Stromal cell of bone marrow (primary cell): ENCODE measurements at regions not wholly inside any gene's neighbourhood (a gene's known extent, or its start where the extent isn't known, plus 50 kb on each side); places are given as distances from the start of the nearest gene placed in this dataset.
"Not testable (repeated sequence)": the region's sequence is repeated elsewhere in the genome, so short reads cannot be mapped to it uniquely, and the experiment has no call there.

Source experiments
- DNase-seq: peaks from one replicate; pipeline ENCODE4 v3.0.0-alpha.2; 2012; ENCODE audit warnings: low read depth

DNA sequence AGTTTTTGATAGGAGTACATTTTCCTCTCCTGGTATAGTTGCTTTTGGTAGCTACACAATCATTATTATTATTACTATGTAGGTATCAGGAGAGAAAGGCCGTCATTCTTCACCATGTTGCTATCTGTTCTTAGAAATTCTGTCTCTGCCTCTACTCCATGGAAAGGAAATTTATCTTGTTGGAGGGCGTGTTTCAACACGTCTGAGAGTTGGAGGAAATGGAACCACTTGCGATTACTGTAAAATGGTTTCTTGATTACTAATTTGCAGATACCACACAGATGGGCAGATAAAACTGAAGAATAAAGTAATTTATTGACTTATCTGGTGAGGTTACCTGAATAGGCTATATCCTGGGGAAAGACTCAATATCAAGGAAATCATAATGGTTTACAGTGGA lies 488.4 kb downstream of the NR2F2 start:
- DNase-seq: no peak

DNA sequence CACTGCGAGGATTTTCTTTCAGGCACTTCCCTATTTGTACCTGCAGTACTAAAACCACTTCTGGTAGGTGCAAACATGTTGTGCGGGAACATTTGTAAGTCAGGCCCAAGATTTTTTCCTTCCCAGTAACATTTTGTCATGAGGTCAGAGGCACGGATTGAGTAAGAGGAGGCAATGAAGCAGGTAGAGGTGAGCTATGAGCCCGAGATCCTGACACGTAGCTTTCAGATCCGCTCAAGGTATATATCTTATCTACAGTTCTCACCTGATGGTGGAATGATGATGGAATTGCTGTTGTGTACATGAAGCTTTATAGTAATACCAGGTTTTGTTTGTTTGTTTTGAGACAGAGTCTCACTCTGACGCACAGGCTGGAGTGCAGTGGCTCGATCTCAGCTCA lies 497.5 kb downstream of the NR2F2 start:
- DNase-seq: no peak

- no peak for DNase-seq
Measured at GRCh38 chr15:96837241-96837970, 506.9 kb downstream of the NR2F2 start.

DNA sequence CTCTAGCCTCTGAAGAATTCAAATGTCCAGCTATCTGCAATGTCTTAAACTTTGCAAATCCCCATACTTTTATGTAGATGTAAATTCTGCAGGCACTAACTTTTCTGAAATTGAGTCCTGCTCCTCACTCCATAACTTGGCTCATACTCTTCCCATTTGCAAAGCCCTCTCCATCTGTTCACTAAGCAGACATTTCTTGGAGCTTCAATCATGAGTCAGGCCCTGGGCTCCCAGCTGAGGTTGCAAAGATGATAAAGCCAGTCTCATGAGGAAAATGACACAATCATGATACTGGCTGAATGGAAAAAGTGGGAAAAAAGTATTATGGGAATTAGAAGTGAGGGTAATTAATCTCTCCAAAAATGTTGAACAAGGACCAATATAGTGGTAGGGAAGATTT lies 507.6 kb downstream of the NR2F2 start:
- DNase-seq: no peak

DNA sequence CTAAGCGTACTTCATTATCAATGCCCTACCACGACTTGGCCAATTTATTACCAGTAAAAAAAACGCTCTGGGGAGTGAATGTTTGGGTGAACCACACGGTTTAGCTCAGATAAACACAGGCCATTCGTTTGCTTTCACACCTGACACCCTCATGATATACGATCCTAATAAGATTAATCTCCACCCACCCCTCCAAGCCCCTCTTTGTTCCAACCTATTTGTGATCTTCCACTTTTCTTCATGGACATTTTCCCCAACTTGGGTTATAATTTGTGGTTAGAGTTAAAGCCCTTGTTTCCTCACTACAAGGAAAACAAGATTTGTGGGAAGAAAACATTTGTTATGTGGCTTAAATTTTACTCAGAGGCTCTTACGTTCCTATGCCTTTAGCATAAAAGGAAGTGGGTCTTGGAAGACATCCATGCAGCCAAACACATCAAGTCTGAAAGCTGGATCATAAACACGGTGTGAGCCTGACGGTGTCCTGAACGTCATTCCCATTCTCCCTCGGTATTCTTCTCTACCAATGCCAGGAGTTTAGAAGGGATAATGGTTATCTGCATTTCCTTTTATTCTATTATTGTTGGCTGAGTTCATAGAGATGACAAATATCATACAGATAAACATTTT lies 518.9 kb downstream of the NR2F2 start:
- no peak for DNase-seq

- DNase-seq: peak; percentile 48
Measured at GRCh38 chr15:96851613-96852012, 521.1 kb downstream of the NR2F2 start.

DNA sequence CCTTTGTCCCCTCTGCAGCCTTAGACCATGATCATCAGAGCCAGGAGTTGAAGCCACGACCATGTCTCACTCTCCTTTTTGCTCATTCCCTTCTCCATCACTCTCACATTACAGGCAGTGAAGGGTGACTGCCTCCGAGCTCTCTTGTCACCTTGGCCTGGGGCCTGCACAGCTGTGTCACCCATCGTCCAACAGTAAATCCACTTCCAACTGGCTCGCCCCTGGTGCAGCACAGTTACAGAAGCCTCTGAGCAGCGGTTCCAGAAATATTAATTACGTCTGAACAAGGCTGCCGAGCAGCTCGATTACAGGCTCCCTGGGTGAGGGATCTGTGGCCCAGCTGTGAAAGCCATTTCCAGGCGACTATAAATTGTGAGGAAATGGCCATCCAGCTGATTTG lies 528.2 kb downstream of the NR2F2 start:
- DNase-seq: no peak

DNA sequence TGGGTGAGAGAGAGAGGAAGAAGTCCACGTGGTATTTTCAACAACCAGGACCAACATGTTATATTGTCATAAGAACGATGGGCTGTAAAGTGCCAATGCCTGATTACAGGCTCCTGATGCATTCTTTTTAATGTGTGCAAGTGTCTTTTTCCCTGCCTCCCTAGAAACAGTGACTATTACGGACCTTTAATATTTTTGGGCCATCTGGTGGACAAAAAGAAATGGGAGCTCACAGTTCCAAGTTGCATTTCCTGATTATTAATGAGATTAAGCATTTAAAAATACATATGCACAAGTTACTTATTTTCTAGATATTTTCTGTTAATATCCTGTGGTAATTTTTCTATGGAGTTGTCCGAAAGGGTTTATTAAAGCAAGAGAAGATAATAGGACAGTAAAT lies 530.2 kb downstream of the NR2F2 start:
- no peak for DNase-seq

- DNase-seq: no peak
Measured at GRCh38 chr15:96867992-96868391, 537.5 kb downstream of the NR2F2 start.

DNA sequence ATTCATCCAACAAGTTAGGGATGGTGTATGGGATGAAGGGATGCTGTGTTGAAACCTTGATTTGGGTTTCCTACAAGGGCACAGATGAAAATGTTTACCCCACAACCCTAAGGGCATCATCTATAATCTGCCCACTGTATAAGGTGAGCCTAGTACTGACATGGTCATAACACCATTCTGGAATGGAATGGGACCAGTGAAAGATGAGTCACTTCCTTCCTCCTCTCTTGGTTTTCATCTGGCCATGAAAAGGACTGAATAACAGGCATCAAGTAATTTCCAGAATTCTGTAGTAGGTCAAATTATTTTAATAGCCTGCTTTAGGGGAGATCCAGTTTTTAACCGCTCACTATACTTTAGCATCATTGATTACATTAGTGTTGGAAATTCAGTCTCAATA lies 538.6 kb downstream of the NR2F2 start:
- DNase-seq: no peak

- DNase-seq: no peak
Measured at GRCh38 chr15:96869790-96870189, 539.3 kb downstream of the NR2F2 start.

DNA sequence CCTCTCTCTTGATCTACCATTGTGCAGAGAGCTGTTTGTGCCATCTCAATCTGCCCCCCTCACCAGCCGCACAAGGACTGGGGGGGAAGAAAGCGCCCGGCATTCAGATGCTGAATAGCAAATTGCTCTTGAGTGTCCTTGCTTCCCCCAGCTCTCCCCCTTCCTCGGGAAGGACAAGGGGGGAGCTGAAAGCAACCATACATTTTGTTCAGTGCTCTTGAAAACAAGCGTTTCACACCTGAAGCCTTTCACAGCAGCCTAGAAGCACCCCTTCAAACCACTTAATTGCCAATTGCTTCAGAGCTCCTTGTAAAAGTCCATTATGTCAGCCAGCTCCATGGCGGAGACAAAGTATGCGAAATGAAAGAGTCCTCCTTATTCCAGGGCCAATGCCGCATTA lies 540.1 kb downstream of the NR2F2 start:
- DNase-seq: no peak

DNA sequence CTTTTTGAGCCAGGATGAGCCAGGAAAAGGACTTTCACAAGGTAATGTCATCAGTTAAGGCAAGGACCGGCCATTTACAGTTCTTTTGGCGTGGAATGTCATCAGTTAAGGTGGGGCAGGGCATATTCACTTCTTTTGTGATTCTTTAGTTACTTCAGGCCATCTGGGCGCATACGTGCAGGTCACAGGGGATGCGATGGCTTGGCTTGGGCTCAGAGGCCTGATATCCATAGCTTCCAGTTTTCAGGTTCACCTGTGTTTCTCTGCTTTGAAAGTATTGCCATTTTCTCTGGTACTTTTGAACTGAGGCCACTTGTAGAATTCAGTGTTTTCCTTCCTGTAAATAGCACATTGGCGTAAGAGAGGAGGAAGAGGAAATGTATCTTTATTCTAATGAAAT lies 546.9 kb downstream of the NR2F2 start:
- not testable (repeated sequence) for DNase-seq

DNA sequence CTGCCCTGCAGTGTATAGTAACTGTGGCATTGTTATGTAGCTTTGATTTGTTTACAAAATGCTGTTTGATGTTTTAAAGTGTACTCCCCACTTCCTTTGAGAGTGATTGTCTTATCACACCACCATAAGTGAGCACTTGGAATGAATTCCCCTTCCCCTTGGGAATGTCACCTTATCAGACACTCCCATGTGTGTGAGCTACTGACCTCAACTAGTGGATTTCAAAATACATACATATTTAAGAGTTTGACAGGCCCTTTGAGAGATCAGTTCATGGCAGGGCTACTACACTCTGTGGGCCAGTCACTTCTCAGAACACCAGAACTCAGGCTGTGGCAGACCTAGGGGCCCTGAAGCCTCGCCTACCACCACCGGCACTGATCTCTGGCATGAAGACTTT lies 547.6 kb downstream of the NR2F2 start:
- DNase-seq: no peak

DNA sequence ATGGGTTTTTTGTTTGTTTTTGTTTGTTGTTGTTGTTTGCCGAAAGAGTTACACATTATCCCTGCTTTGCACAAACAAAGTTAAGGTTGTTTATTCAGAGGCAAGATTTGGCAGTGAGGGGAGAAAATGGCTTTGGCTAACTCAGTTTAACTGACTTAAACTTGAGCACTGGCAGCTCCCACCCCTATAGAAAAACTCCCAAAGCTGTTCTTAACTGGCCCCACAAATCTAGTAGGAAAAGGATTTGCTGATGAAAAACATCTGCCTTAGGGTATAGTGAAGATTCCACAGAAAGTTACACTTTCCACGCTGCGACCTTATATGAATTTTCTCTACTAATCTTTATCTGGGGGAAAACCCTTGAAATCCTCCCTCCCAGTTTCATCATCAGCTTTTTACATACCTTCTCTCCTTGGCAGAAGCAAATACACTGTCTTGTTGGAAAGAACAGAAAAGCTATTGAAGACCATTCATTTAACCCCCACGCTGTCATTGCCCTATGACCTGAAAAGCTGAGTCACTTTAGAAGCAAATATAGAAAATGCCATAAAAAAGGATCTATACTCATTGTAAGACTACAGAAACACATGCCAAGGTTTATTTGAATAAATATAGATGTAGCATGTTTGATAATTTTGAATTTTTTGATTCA lies 551.7 kb downstream of the NR2F2 start:
- DNase-seq: no peak

- DNase-seq: peak; percentile 18
Measured at GRCh38 chr15:96887730-96888129, 557.2 kb downstream of the NR2F2 start.

DNA sequence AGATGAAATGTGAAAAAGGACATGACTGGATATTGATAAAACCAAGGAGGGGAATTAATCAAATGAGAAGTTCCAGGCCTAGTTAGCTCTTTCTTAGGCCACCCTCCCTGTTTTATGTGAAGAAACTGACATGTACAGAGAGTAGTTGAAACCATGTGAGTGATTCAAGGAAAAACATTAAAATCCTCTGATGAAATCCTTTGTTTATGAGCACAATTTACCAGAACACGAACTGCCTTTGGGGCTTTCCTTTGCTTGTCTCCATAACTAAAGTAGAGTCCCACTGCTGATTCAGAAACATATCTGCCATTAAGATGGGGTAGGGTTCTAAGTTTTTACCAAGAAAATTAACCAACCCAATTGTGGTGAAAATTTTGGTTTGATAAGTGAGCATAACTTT lies 558.3 kb downstream of the NR2F2 start:
- no peak for DNase-seq

- no peak for DNase-seq
Measured at GRCh38 chr15:96889734-96890480, 559.4 kb downstream of the NR2F2 start.

DNA sequence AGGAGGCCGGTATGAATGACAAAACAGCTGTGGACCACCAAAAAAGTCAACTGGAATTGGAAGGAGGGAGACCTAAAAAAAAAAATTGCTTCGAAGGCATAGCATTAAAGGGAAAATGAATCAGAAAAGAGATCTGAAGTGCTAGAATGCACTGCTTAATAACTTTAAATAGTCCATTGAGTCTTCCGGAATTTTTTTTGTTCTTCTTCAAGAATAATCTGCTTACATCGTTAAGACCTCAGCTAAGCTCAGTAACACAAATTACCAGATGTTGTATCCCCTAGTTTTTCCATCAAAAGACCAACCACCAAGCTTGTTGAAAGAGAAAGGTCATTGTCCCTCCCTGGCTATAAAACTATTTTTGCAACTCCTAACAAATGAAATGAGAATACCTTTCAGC lies 560.5 kb downstream of the NR2F2 start:
- no peak for DNase-seq

DNA sequence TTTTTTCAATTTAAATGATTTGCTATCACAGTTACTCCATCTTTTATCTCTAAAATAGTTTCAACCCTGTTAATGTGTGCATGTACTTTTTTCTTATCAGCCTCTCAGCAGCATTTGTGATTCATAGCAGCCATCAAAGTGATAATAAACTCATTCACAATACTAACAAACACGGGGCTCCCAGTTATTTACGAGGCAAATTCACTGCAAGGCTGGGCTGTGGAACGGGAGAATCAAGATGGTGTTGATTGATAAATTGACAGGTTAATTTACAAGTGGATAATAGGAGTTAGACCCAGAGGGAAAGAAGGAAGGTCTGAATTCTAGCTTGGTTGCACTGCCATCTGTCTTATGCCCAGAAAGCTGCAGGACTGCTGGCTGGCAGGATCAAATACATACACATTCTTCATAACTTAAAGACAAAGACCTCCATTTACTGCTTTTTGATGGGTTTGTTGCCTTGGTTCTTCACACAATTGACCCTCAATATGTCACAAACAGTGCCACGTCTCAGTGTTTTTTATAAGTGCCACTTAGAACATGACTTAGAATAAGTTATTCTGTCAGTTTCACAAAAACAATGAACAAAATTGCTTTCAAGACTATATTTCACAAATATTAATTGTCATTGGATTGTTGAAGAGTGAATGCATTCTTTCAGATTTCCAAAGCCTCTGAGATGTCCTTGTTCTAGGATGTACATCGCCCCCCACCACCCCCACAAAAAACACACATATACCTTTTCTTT lies 562.8 kb downstream of the NR2F2 start:
- DNase-seq: no peak

GRCh38 chr15:96894659-96895058 lies 564.2 kb downstream of the NR2F2 start:
- DNase-seq: no peak

GRCh38 chr15:96896766-96897165 lies 566.3 kb downstream of the NR2F2 start:
- no peak for DNase-seq
